ENCODE measurements at regions not wholly inside any gene's neighbourhood (a gene's known extent, or its start where the extent isn't known, plus 50 kb on each side); places are given as distances from the start of the nearest gene placed in this dataset.

GRCh38 chr18:22667156-22667555, 249.4 kb upstream of the CTAGE1 start:
- TF ChIP-seq EZH2 (IDR thresholded peaks at IDR 0.05; ENCODE audit: borderline replicate concordance, low read depth, low read length, severe bottlenecking) (no peak), CTCF (IDR thresholded peaks at IDR 0.05; ENCODE audit: borderline replicate concordance, extremely low read depth, low read length, poor library complexity, severe bottlenecking) (no peak)

Measured in DND-41 (cell line).